Astrocyte (in vitro differentiated cells and primary cell): ENCODE measurements at regions not wholly inside any gene's neighbourhood (a gene's known extent, or its start where the extent isn't known, plus 50 kb on each side); places are given as distances from the start of the nearest gene placed in this dataset.
A peak's percentile ranks its signal among the peaks of the same experiment; 100 is the strongest.

Experiments
- DNase-seq: peaks from one replicate; pipeline ENCODE4 v3.0.0-alpha.2; 2010; ENCODE audit warnings: low read depth
- FAIRE-seq: peaks from 2 replicates; lab custom pipeline; 2011; peaks lifted over from hg19 to GRCh38; lab: Jason Lieb, UNC
- H2AFZ ChIP-seq: 2 replicates; pipeline ENCODE4 v1.6.0; 2012; ENCODE audit warnings: low read depth, low read length, inconsistent platforms
- H3K27ac ChIP-seq: 2 replicates; pipeline ENCODE4 v1.5.1; 2011; ENCODE audit warnings: low read depth, low read length, inconsistent platforms
- H3K27me3 ChIP-seq: 2 replicates; pipeline ENCODE4 v1.6.0; 2011; ENCODE audit warnings: low read length, inconsistent platforms; ENCODE audit not compliant: insufficient read depth
- H3K36me3 ChIP-seq: 2 replicates; pipeline ENCODE4 v1.5.1; 2011; ENCODE audit warnings: low read length, inconsistent platforms; ENCODE audit not compliant: insufficient read depth
- H3K4me1 ChIP-seq: 2 replicates; pipeline ENCODE4 v1.5.1; 2011; ENCODE audit warnings: low read length, inconsistent platforms; ENCODE audit not compliant: insufficient read depth
- H3K4me2 ChIP-seq: 2 replicates; pipeline ENCODE4 v1.6.0; 2012; ENCODE audit warnings: low read length, inconsistent platforms
- H3K4me3 ChIP-seq: 2 replicates; pipeline ENCODE4 v1.5.1; 2011; ENCODE audit warnings: low read depth, mild to moderate bottlenecking, low read length, inconsistent platforms; ENCODE audit not compliant: insufficient read depth
- H3K79me2 ChIP-seq: 2 replicates; pipeline ENCODE4 v1.6.0; 2012; ENCODE audit warnings: mild to moderate bottlenecking, low read length, inconsistent platforms; ENCODE audit not compliant: insufficient read depth
- H3K9ac ChIP-seq: 2 replicates; pipeline ENCODE4 v1.6.0; 2012; ENCODE audit warnings: mild to moderate bottlenecking, low read length, inconsistent platforms
- H3K9me3 ChIP-seq: 2 replicates; pipeline ENCODE4 v1.5.1; 2012; ENCODE audit warnings: low read depth, mild to moderate bottlenecking, low read length, inconsistent platforms; ENCODE audit not compliant: insufficient read depth
- H4K20me1 ChIP-seq: 2 replicates; pipeline ENCODE4 v1.6.0; 2012; ENCODE audit warnings: low read length, inconsistent platforms; ENCODE audit not compliant: insufficient read depth
- H3K27ac Mint-ChIP-seq: one replicate; pipeline ENCODE4 v1.8.0; 2021; ENCODE audit warnings: mild to moderate bottlenecking, mixed read lengths; ENCODE audit not compliant: unreplicated experiment
- H3K27me3 Mint-ChIP-seq: one replicate; pipeline ENCODE4 v1.8.0; 2021; ENCODE audit warnings: low read depth, mixed read lengths; ENCODE audit not compliant: unreplicated experiment
- H3K36me3 Mint-ChIP-seq: one replicate; pipeline ENCODE4 v1.8.0; 2021; ENCODE audit warnings: low read depth, mixed read lengths; ENCODE audit not compliant: unreplicated experiment
- H3K4me1 Mint-ChIP-seq: one replicate; pipeline ENCODE4 v1.8.0; 2021; ENCODE audit warnings: low read depth, mixed read lengths; ENCODE audit not compliant: unreplicated experiment
- H3K4me3 Mint-ChIP-seq: one replicate; pipeline ENCODE4 v1.8.0; 2021; ENCODE audit warnings: mild to moderate bottlenecking, moderate library complexity, mixed read lengths; ENCODE audit not compliant: unreplicated experiment
- H3K9me3 Mint-ChIP-seq: one replicate; pipeline ENCODE4 v1.8.0; 2021; ENCODE audit warnings: mild to moderate bottlenecking, mixed read lengths; ENCODE audit not compliant: unreplicated experiment
- EZH2 ChIP-seq: IDR thresholded peaks from 2 replicates; pipeline ENCODE4 v1.6.1; 2012; ENCODE audit warnings: mild to moderate bottlenecking, low read length, inconsistent platforms; ENCODE audit not compliant: insufficient read depth
- TF ChIP-seq, protein P1 (sequence below): IDR thresholded peaks from 2 replicates; pipeline ENCODE4 v1.5.1; 2011; ENCODE audit warnings: low read depth, mild to moderate bottlenecking, inconsistent platforms, low read length, moderate library complexity; ENCODE audit not compliant: insufficient read depth

DNA sequence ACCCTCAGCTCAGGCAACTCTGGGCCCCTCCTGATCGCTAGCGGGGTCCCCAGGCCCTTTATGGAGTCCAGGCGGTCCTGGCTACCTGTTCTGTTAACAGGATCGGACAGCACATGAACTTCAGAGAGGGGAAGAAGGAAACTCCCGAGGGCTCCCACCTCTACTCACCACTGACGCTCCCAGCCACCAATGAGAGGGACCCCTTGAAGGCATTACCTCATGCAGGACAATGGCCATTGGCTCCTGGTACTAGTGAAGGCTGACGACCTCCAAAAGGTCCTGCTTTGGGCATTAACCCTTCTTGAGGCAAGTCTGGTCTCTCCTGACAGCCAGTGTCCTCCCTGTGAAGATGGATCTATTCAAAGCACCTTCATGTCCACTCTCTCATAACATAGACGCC is 71.5 kb upstream of the LMO1 start:
- no peak for FAIRE-seq
- no peak overlapping the region for H3K27ac Mint-ChIP-seq

DNA sequence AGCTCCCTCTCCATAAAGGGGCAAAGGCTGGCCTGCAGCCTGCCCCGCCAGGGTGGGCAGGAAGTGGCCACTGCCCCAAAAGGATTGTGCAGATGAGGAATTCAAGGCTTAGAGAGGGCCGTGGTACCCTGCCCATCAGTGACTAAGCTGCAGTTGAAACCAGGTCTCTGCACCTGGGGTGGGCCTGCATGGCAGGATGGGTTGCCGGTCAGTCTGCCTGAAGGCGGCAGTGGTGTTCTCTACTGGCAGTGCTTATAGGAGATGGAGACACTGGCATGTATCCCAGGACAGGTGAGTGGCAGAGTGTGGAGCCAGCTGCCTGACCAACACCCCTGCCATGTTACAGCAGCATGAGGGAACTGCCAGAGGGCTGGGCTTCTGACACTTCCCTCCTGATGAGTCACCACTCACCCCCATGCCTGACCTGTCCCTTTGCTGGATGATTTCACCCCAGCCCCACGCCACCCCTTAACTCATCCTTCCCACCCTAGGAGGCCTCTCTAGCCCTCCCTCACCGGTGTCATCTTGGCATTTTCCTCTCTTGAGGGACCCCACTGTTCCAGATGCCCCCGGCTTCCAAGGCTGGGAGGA is 70.2 kb upstream of the LMO1 start:
- no peaks in the 10 kb centered on the region for H3K27me3 ChIP-seq

More for the DNA sequence above, 71.5 kb upstream of the LMO1 start:
- no peaks in the 10 kb centered on the region for H3K79me2 ChIP-seq
- no peak overlapping the region for H3K9ac ChIP-seq
- no peaks in the 10 kb centered on the region for H3K27me3 ChIP-seq
- no peak for DNase-seq
- no peaks in the 10 kb centered on the region for H3K36me3 ChIP-seq
- H3K27ac ChIP-seq, result no peak overlapping the region
- no peaks in the 10 kb centered on the region for H3K36me3 Mint-ChIP-seq
- H2AFZ ChIP-seq, result no peak overlapping the region
- H3K9me3 ChIP-seq, result no peaks in the 10 kb centered on the region
- H3K4me1 Mint-ChIP-seq, result peaks cover 2% of the 10 kb centered on the region
- no peaks in the 10 kb centered on the region for H4K20me1 ChIP-seq
- no peak overlapping the region for H3K4me3 Mint-ChIP-seq
- peaks cover 13% of the 10 kb centered on the region for H3K27me3 Mint-ChIP-seq
- no peak overlapping the region for H3K4me3 ChIP-seq
- TF ChIP-seq, protein P1, sequence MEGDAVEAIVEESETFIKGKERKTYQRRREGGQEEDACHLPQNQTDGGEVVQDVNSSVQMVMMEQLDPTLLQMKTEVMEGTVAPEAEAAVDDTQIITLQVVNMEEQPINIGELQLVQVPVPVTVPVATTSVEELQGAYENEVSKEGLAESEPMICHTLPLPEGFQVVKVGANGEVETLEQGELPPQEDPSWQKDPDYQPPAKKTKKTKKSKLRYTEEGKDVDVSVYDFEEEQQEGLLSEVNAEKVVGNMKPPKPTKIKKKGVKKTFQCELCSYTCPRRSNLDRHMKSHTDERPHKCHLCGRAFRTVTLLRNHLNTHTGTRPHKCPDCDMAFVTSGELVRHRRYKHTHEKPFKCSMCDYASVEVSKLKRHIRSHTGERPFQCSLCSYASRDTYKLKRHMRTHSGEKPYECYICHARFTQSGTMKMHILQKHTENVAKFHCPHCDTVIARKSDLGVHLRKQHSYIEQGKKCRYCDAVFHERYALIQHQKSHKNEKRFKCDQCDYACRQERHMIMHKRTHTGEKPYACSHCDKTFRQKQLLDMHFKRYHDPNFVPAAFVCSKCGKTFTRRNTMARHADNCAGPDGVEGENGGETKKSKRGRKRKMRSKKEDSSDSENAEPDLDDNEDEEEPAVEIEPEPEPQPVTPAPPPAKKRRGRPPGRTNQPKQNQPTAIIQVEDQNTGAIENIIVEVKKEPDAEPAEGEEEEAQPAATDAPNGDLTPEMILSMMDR, result no peak
- no peak for TF ChIP-seq EZH2
- no peak overlapping the region for H3K4me2 ChIP-seq
- peaks cover 5% of the 10 kb centered on the region for H3K4me1 ChIP-seq
- no peaks in the 10 kb centered on the region for H3K9me3 Mint-ChIP-seq

DNA sequence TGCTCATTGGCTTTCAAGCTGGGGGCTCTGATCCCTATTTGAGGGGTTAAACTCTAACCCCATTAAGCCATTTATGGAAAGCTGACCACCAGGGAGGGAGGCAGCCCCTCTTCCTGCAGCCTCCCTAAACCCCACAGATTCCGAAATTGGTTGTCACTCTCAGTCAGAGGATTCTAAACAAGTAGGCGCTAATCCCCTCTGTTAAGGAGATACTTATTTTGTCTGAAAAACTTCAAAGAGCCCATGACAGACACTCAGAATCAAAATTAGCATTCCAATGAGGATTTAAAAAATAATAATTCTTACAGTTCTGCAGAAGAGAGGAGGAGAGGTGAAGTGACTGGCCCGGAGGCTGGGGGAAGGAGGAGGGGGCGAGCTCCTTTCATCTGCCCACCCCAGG is 69.7 kb upstream of the LMO1 start:
- Histone ChIP-seq H3K27me3 (no peaks in the 10 kb centered on the region), H3K79me2 (no peaks in the 10 kb centered on the region), H3K9ac (no peak overlapping the region), H3K36me3 (no peaks in the 10 kb centered on the region), H4K20me1 (no peaks in the 10 kb centered on the region), H3K9me3 (no peaks in the 10 kb centered on the region), H2AFZ (no peak overlapping the region), H3K27ac (no peak overlapping the region), H3K4me2 (no peak overlapping the region), H3K4me3 (no peak overlapping the region), H3K4me1 (peaks cover 12% of the 10 kb centered on the region)
- peaks cover 5% of the 10 kb centered on the region for H3K4me1 Mint-ChIP-seq
- FAIRE-seq (no peak), DNase-seq (no peak)
- no peaks in the 10 kb centered on the region for H3K36me3 Mint-ChIP-seq
- H3K9me3 Mint-ChIP-seq, result no peaks in the 10 kb centered on the region
- TF ChIP-seq, protein P1, result no peak
- no peak for TF ChIP-seq EZH2
- H3K27ac Mint-ChIP-seq, result no peak overlapping the region
- peaks cover 8% of the 10 kb centered on the region for H3K27me3 Mint-ChIP-seq
- H3K4me3 Mint-ChIP-seq, result no peak overlapping the region

More for the DNA sequence above, 70.2 kb upstream of the LMO1 start:
- no peak overlapping the region for H3K27ac Mint-ChIP-seq
- no peaks in the 10 kb centered on the region for H3K36me3 Mint-ChIP-seq
- H3K9ac ChIP-seq, result no peak overlapping the region
- H3K79me2 ChIP-seq, result no peaks in the 10 kb centered on the region
- no peak overlapping the region for H3K4me3 Mint-ChIP-seq
- TF ChIP-seq, protein P1, result no peak
- TF ChIP-seq EZH2, result no peak
- peaks cover 2% of the 10 kb centered on the region for H3K4me1 Mint-ChIP-seq
- H3K9me3 Mint-ChIP-seq, result no peaks in the 10 kb centered on the region
- H3K27ac ChIP-seq, result no peak overlapping the region
- no peaks in the 10 kb centered on the region for H3K36me3 ChIP-seq
- H4K20me1 ChIP-seq, result no peaks in the 10 kb centered on the region
- H2AFZ ChIP-seq, result no peak overlapping the region
- DNase-seq (peak; percentile 3), FAIRE-seq (no peak)
- H3K27me3 Mint-ChIP-seq, result peaks cover 8% of the 10 kb centered on the region
- H3K9me3 ChIP-seq, result no peaks in the 10 kb centered on the region
- no peak overlapping the region for H3K4me2 ChIP-seq
- H3K4me1 ChIP-seq, result peaks cover 12% of the 10 kb centered on the region
- no peak overlapping the region for H3K4me3 ChIP-seq
